SK-N-SH (cell line): ENCODE measurements at regions not wholly inside any gene's neighbourhood (a gene's known extent, or its start where the extent isn't known, plus 50 kb on each side); places are given as distances from the start of the nearest gene placed in this dataset.

Experiments used
- CTCF ChIA-PET: fragments of 300-600, 350-600 bp; formaldehyde crosslinking; extraction: SDS; loops from one replicate; lab custom pipeline; 2021; lab: Yijun Ruan, JAX
- POLR2A ChIA-PET: fragments of 350-600 bp; sonication (Branson Sonifier 250); formaldehyde crosslinking; extraction: SDS; loops from one replicate; lab custom pipeline; 2020; ENCODE audit warnings: antibody characterized with exemption, inconsistent platforms; lab: Yijun Ruan, JAX
- DNase-seq: peaks from one replicate; pipeline ENCODE4 v3.0.0; 2012
- H2AFZ ChIP-seq: fragments of 200-600 bp; sonication (generic); 2 replicates; pipeline ENCODE4 v1.8.1; 2016; ENCODE audit warnings: antibody characterized with exemption, mild to moderate bottlenecking, low read depth
- H3F3A ChIP-seq: fragments of 200-600 bp; sonication (generic); replicated peaks from 2 replicates; pipeline ENCODE3; 2016; ENCODE audit warnings: antibody characterized with exemption, mild to moderate bottlenecking; ENCODE audit not compliant: insufficient read depth
- H3K27ac ChIP-seq, 2 experiments: fragments of 200-500 bp in 1 of 2; fragments of 200-600 bp in 1 of 2; sonication (Bioruptor generic) in 1 of 2; sonication (generic), shearing (Covaris generic) in 1 of 2; 2 replicates each; pipeline versions ENCODE4 v1.5.1 to v1.6.1; 2014 to 2016; ENCODE audit warnings: low read depth in 2 of 2, inconsistent platforms in 1 of 2, low read length in 1 of 2, mild to moderate bottlenecking in 1 of 2, mixed read lengths in 1 of 2
- H3K27me3 ChIP-seq: fragments of 200-600 bp; sonication (generic), shearing (Covaris generic); 2 replicates; pipeline ENCODE4 v1.6.1; 2016; ENCODE audit warnings: mixed run types; ENCODE audit not compliant: insufficient read depth
- H3K36me3 ChIP-seq, 2 experiments: fragments of 200-500 bp in 1 of 2; fragments of 200-600 bp in 1 of 2; sonication (Bioruptor generic) in 1 of 2; sonication (generic) in 1 of 2; replicated peaks in 1 of 2; 2 replicates each; pipeline versions ENCODE3 to v1.5.1; 2014 to 2016; ENCODE audit warnings: low read length in 1 of 2, mild to moderate bottlenecking in 1 of 2; ENCODE audit not compliant: insufficient read depth in 2 of 2, control insufficient read depth in 1 of 2
- H3K4me1 ChIP-seq, 2 experiments: fragments of 200-500 bp in 1 of 2; fragments of 200-600 bp in 1 of 2; sonication (Bioruptor generic) in 1 of 2; sonication (generic), shearing (Covaris generic) in 1 of 2; 2 replicates each; pipeline versions ENCODE4 v1.5.1 to v1.6.1; 2014 to 2016; ENCODE audit warnings: low read depth in 1 of 2, low read length in 1 of 2, mixed run types in 1 of 2; ENCODE audit not compliant: insufficient read depth in 2 of 2, control insufficient read depth in 1 of 2
- H3K4me2 ChIP-seq: fragments of 200-600 bp; sonication (generic), shearing (Covaris generic); 2 replicates; pipeline ENCODE4 v1.6.1; 2017; ENCODE audit warnings: mixed run types
- H3K4me3 ChIP-seq, 2 experiments: fragments of 200-500 bp in 1 of 2; fragments of 200-600 bp in 1 of 2; sonication (Bioruptor generic) in 1 of 2; sonication (generic), shearing (Covaris generic) in 1 of 2; 2 replicates each; pipeline versions ENCODE4 v1.5.1 to v1.8.1; 2014 to 2016; ENCODE audit warnings: low read depth in 2 of 2, inconsistent platforms in 1 of 2, low read length in 1 of 2, mild to moderate bottlenecking in 1 of 2, mixed read lengths in 1 of 2, moderate library complexity in 1 of 2
- H3K79me2 ChIP-seq: fragments of 200-600 bp; sonication (generic); 2 replicates; pipeline ENCODE4 v1.8.1; 2017; ENCODE audit warnings: mild to moderate bottlenecking; ENCODE audit not compliant: insufficient read depth
- H3K9ac ChIP-seq: fragments of 200-600 bp; sonication (generic); 2 replicates; pipeline ENCODE4 v1.6.1; 2017; ENCODE audit warnings: mixed run types
- H3K9me2 ChIP-seq: fragments of 200-600 bp; sonication (generic); 2 replicates; pipeline ENCODE4 v1.6.1; 2017; ENCODE audit warnings: mixed run types
- H3K9me3 ChIP-seq: fragments of 200-600 bp; sonication (generic); 2 replicates; pipeline ENCODE4 v1.6.1; 2017; ENCODE audit warnings: mixed run types, mild to moderate bottlenecking, moderate library complexity
- H4K20me1 ChIP-seq: fragments of 200-600 bp; sonication (generic); 2 replicates; pipeline ENCODE4 v1.6.1; 2017; ENCODE audit warnings: mild to moderate bottlenecking, mixed run types; ENCODE audit not compliant: insufficient read depth
- CHD2 ChIP-seq: fragments of 150-350 bp; IDR thresholded peaks from 2 replicates; pipeline ENCODE4 v1.6.1; 2018; ENCODE audit warnings: low read length; ENCODE audit not compliant: partially characterized antibody
- CTCF ChIP-seq: fragments of 200-600 bp; sonication (generic); IDR thresholded peaks from 2 replicates; pipeline ENCODE4 v1.6.1; 2017; ENCODE audit warnings: antibody characterized with exemption, mild to moderate bottlenecking, moderate library complexity
- ELF1 ChIP-seq: IDR thresholded peaks from 2 replicates; pipeline ENCODE4 v1.4.0; 2012
- EP300 ChIP-seq, 2 experiments: IDR thresholded peaks; 2 replicates each; pipeline versions ENCODE4 v1.4.0 to v1.6.1; 2012; ENCODE audit warnings: borderline replicate concordance in 1 of 2, low read depth in 1 of 2, low read length in 1 of 2
- FOSL2 ChIP-seq: IDR thresholded peaks from 2 replicates; pipeline ENCODE4 v1.4.0; 2012; ENCODE audit warnings: low read depth, mild to moderate bottlenecking, moderate library complexity, borderline replicate concordance
- FOXJ3 ChIP-seq: sonication (generic); formaldehyde crosslinking; IDR thresholded peaks from 2 replicates; pipeline ENCODE4 v1.5.1; 2020; ENCODE audit warnings: mild to moderate bottlenecking, missing genetic modification reagents
- FOXM1 ChIP-seq: IDR thresholded peaks from 2 replicates; pipeline ENCODE4 v1.4.0; 2012; ENCODE audit warnings: low read depth, mild to moderate bottlenecking
- GABPA ChIP-seq: IDR thresholded peaks from 2 replicates; pipeline ENCODE4 v1.4.0; 2012; ENCODE audit warnings: low read depth, mild to moderate bottlenecking
- GATA2 ChIP-seq: sonication (generic); formaldehyde crosslinking; IDR thresholded peaks from 2 replicates; pipeline ENCODE4 v1.5.0; 2020; ENCODE audit warnings: mild to moderate bottlenecking, missing genetic modification reagents
- JUND ChIP-seq: IDR thresholded peaks from 2 replicates; pipeline ENCODE4 v1.4.0; 2012
- MAX ChIP-seq: IDR thresholded peaks from 2 replicates; pipeline ENCODE4 v1.4.0; 2012; ENCODE audit warnings: low read depth
- MXI1 ChIP-seq: IDR thresholded peaks from 2 replicates; pipeline ENCODE4 v1.6.1; 2012; ENCODE audit warnings: mild to moderate bottlenecking, low read depth, low read length, improper control_type of control experiment
- NRF1 ChIP-seq: IDR thresholded peaks from 2 replicates; pipeline ENCODE4 v1.6.1; 2012; ENCODE audit warnings: low read depth, mild to moderate bottlenecking, low read length
- PBX3 ChIP-seq: IDR thresholded peaks from 2 replicates; pipeline ENCODE4; 2012
- POLR2AphosphoS5 ChIP-seq: IDR thresholded peaks from 2 replicates; pipeline ENCODE4 v1.6.1; 2012; ENCODE audit warnings: low read depth, low read length
- RAD21 ChIP-seq: IDR thresholded peaks from 2 replicates; pipeline ENCODE4 v1.6.1; 2012; ENCODE audit warnings: mild to moderate bottlenecking, low read length
- RCOR1 ChIP-seq: fragments of 150-350 bp; IDR thresholded peaks from 2 replicates; pipeline ENCODE4 v1.6.1; 2017; ENCODE audit warnings: antibody characterized with exemption, low read length
- RFX5 ChIP-seq: IDR thresholded peaks from 2 replicates; pipeline ENCODE4 v1.6.1; 2012; ENCODE audit warnings: mild to moderate bottlenecking, improper control_type of control experiment, low read length
- SIN3A ChIP-seq: IDR thresholded peaks from 2 replicates; pipeline ENCODE4 v1.6.1; 2012; ENCODE audit warnings: low read depth, mild to moderate bottlenecking, low read length, moderate library complexity, borderline replicate concordance
- SMC3 ChIP-seq: IDR thresholded peaks from 2 replicates; pipeline ENCODE4 v1.6.1; 2012; ENCODE audit warnings: low read depth, low read length, improper control_type of control experiment
- TCF12 ChIP-seq: IDR thresholded peaks from 2 replicates; pipeline ENCODE4 v1.4.0; 2012
- YY1 ChIP-seq: IDR thresholded peaks from 2 replicates; pipeline ENCODE4 v1.4.0; 2012; ENCODE audit warnings: low read depth, mild to moderate bottlenecking
- ZBTB33 ChIP-seq: IDR thresholded peaks from 2 replicates; pipeline ENCODE4 v1.4.0; 2012; ENCODE audit warnings: low read depth, borderline replicate concordance
- WGBS: methylation state at CpG from one replicate; pipeline ENCODE4 v1.1.6; 2017; ENCODE audit warnings: low lambda C conversion rate; 5-methylcytosine and 5-hydroxymethylcytosine counted together

- no peak for DNase-seq
- H4K20me1 ChIP-seq = no peaks in the 10 kb centered on the region
- no peak overlapping the region for H3K9ac ChIP-seq
- no peaks in the 10 kb centered on the region for H3K4me1 ChIP-seq
- H3K4me2 ChIP-seq = no peak overlapping the region
- no peak overlapping the region for H2AFZ ChIP-seq
- no peaks in the 10 kb centered on the region for H3K9me2 ChIP-seq
- TF ChIP-seq EP300 (IDR thresholded peaks at IDR 0.05; ENCODE audit: borderline replicate concordance in 1 of 2, low read depth in 1 of 2, low read length in 1 of 2) (no peak), RFX5 (no peak), MXI1 (no peak), YY1 (no peak), PBX3 (no peak), FOXM1 (no peak), NRF1 (no peak)
- H3F3A ChIP-seq = no peaks in the 10 kb centered on the region
- WGBS = 13% methylated on average over 3 of the region's 3 CpGs
- CTCF ChIA-PET = no interaction called here
- no peak overlapping the region for H3K4me3 ChIP-seq
- no peaks in the 10 kb centered on the region for H3K79me2 ChIP-seq
- POLR2A ChIA-PET = no interaction called here
- H3K36me3 ChIP-seq = no peaks in the 10 kb centered on the region
- H3K9me3 ChIP-seq = no peaks in the 10 kb centered on the region
- H3K27me3 ChIP-seq = no peaks in the 10 kb centered on the region
- no peak overlapping the region for H3K27ac ChIP-seq
These were observed 515.7 kb downstream of the SMARCA1 start for GRCh38 chrX:129007631-129008030.

GRCh38 chrX:129006491-129006890 lies 516.8 kb downstream of the SMARCA1 start:
- no peaks in the 10 kb centered on the region for H3F3A ChIP-seq
- H3K4me1 ChIP-seq = no peaks in the 10 kb centered on the region
- H2AFZ ChIP-seq = no peak overlapping the region
- no peaks in the 10 kb centered on the region for H3K36me3 ChIP-seq
- DNase-seq = no peak
- no peaks in the 10 kb centered on the region for H3K9me2 ChIP-seq
- no peak overlapping the region for H3K4me2 ChIP-seq
- TF ChIP-seq MXI1 (no peak), CHD2 (no peak), PBX3 (no peak), POLR2AphosphoS5 (no peak), FOXM1 (no peak), ZBTB33 (no peak), CTCF (no peak), FOSL2 (no peak), ELF1 (no peak), GATA2 (CRISPR knock-in tag) (no peak), RCOR1 (no peak), TCF12 (no peak), GABPA (no peak), RAD21 (no peak), SMC3 (no peak), MAX (no peak), NRF1 (no peak), SIN3A (no peak), JUND (no peak), FOXJ3 (CRISPR knock-in tag) (no peak)
- TF ChIP-seq, all 33 proteins: peak for 0
- Histone ChIP-seq H3K4me3 (no peak overlapping the region), H3K27me3 (no peaks in the 10 kb centered on the region), H3K9me3 (no peaks in the 10 kb centered on the region), H3K9ac (no peak overlapping the region), H3K27ac (no peak overlapping the region), H3K79me2 (no peaks in the 10 kb centered on the region), H4K20me1 (no peaks in the 10 kb centered on the region)
- POLR2A ChIA-PET = no interaction called here
- CTCF ChIA-PET = no interaction called here
- 11% methylated on average over 4 of the region's 5 CpGs for WGBS
